NB4 (cell line): ENCODE measurements at regions not wholly inside any gene's neighbourhood (a gene's known extent, or its start where the extent isn't known, plus 50 kb on each side); places are given as distances from the start of the nearest gene placed in this dataset.
A peak's percentile ranks its signal among the peaks of the same experiment; 100 is the strongest.

Experiments
- DNase-seq: peaks from one replicate; pipeline ENCODE4 v3.0.0; 2010; ENCODE audit warnings: low read depth
- H3K4me3 ChIP-seq: one replicate; pipeline ENCODE4 v1.5.1; 2011; ENCODE audit warnings: mild to moderate bottlenecking, low read depth, low read length, moderate library complexity
- CTCF ChIP-seq: IDR thresholded peaks from one replicate; pipeline ENCODE4 v1.5.1; 2012; ENCODE audit warnings: low read depth, low read length
- MAX ChIP-seq: IDR thresholded peaks from 2 replicates; pipeline ENCODE4 v1.6.1; 2011; ENCODE audit warnings: low read depth, low read length
- MYC ChIP-seq: IDR thresholded peaks from 2 replicates; pipeline ENCODE4 v1.6.1; 2011; ENCODE audit warnings: low read depth, low read length
- POLR2A ChIP-seq: IDR thresholded peaks from 2 replicates; pipeline ENCODE4 v1.6.1; 2011; ENCODE audit warnings: mild to moderate bottlenecking; ENCODE audit not compliant: insufficient read length; ENCODE audit errors: extremely low read depth

GRCh38 chr10:47127188-47127785 lies 172.7 kb upstream of the GDF10 start:
- TF ChIP-seq POLR2A (no peak), MYC (no peak), CTCF (no peak), MAX (no peak)
- no peak for DNase-seq
- no peak overlapping the region for H3K4me3 ChIP-seq

- no peak for TF ChIP-seq MAX
- no peak for TF ChIP-seq CTCF
- no peak for TF ChIP-seq MYC
- no peak for TF ChIP-seq POLR2A
- DNase-seq, result no peak
- H3K4me3 ChIP-seq, result no peak overlapping the region
Measured at GRCh38 chr10:47130491-47130890, 169.5 kb upstream of the GDF10 start.

GRCh38 chr10:47133871-47134570 lies 166.0 kb upstream of the GDF10 start:
- peak; percentile 79 for DNase-seq
- no peak overlapping the region for H3K4me3 ChIP-seq

GRCh38 chr10:47136866-47137265 lies 163.1 kb upstream of the GDF10 start:
- no peak for TF ChIP-seq POLR2A
- TF ChIP-seq CTCF, result no peak
- no peak for TF ChIP-seq MAX
- TF ChIP-seq MYC, result no peak
- H3K4me3 ChIP-seq, result no peak overlapping the region
- DNase-seq, result no peak

More at GRCh38 chr10:47133871-47134570, 166.0 kb upstream of the GDF10 start:
- peak; percentile 22; the same call in 1 of the 2 replicates for TF ChIP-seq MAX
- TF ChIP-seq POLR2A, result no peak

- DNase-seq, result no peak
- TF ChIP-seq CTCF (no peak), MYC (no peak), POLR2A (no peak), MAX (no peak)
- H3K4me3 ChIP-seq, result no peak overlapping the region
Measured at GRCh38 chr10:47137311-47137851, 162.6 kb upstream of the GDF10 start.

GRCh38 chr10:47139121-47139520 lies 160.9 kb upstream of the GDF10 start:
- H3K4me3 ChIP-seq, result no peak overlapping the region
- no peak for TF ChIP-seq POLR2A
- TF ChIP-seq MAX, result no peak
- TF ChIP-seq MYC, result no peak
- no peak for TF ChIP-seq CTCF
- no peak for DNase-seq
